ENCODE measurements at regions not wholly inside any gene's neighbourhood (a gene's known extent, or its start where the extent isn't known, plus 50 kb on each side); places are given as distances from the start of the nearest gene placed in this dataset.
"Not testable (repeated sequence)": the region's sequence is repeated elsewhere in the genome, so short reads cannot be mapped to it uniquely, and the experiment has no call there.

DNA sequence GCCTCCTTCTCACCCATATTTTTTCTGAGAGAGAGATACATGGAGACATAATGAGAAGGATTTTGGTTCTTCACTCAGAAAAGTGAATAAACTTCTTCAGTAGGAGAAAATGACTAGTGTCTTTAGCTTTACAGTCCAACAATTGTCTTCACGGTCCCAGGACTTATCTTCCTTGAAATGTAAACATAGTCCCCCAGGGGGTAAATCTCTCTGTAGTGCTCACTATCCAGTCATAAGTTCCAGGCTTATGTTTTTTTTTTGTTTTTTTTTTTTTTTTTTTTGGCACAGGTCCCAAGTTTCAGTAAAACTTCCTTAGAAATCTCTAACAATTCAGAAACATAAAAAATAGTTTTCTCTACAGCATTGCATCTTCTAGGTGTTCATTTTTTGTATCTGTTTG is 890.2 kb upstream of the B3GALT2 start:
- DNase-seq, result peak; percentile 5

DNA sequence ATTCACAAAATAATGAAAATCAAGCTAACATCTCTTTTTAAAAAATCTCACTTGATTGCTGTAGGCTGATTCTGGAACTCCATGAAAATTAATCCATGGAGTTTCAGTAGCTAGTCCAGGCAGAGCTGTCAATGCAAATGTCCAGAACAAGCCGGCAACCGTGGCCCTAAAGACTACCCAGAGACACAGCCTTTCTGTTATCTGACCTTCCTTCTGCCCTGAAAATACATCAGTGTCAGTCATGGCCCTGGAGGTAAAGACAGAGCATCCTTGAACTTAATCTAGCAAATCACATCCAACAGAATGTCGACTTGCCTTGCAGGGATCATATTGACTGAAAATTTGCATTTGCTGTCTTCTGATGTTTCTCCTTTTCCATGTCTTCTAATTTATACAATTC is 887.4 kb upstream of the B3GALT2 start:
- no peak for DNase-seq

DNA sequence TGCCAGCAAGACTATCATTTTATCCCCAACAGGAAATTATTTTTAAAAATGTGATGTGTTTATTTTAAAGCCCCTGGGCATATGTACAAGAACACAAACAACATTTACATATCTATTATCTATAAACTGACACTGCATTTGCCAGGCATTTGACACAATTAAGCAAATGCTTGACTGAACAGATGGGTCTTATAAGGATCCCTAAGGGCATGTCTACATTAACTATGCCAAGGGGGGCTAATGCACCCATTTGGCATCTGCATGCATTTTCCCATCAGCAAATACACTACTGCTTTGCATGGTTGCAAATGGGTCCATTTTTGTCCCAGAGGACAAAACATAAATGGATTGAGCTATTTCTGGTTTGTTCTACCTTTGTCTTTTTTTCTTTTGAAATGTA is 884.8 kb upstream of the B3GALT2 start:
- DNase-seq, result no peak

DNA sequence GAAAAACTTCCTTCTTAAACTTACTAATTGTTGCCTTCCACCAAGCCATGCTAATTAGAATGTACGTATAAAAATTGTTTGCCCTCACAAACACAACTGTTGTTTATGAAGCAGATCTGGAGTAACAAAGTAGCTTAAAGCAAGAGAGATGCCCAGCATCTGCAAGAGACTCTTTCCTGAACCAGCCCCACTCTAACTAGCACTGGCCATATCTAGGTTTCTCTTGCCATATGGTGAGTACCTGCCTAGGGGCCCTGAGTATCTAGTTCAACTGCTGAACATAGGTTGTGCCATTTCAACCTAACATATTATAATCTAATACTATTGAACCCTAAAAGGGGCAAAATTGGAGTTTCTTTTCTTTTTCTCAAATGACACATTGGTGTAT is 883.4 kb upstream of the B3GALT2 start:
- no peak for DNase-seq

DNA sequence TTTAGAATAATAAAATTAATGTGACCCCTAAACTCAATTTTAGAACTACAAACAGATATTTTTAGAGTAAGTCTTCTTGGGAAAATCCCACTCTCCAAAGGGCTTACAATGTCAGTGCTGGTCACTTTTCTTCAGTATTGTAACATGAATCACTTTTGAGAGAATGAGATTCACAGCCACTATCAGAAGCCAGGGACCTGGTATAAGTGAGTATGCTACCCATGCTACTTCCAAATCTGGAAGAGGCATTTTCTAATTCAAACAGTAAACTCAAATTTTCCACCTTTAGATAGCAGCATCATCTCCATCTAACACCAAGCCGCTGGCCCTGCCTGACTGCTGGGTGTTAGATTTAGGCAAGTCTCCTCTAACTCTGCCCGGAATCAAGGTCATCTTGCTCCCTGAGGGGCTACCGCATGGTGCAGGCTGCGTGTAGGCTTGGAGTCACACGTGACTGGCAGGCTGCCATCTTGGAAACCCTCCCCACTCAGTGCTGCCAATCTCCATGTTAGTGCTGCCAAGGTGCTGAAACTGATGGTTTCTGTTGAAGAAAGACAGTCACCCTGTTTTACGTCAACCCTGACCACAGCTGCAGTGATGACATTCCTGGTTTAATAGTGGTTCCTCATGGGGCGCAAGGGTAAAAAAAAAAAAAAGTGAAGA is 882.9 kb upstream of the B3GALT2 start:
- no peak for DNase-seq

DNA sequence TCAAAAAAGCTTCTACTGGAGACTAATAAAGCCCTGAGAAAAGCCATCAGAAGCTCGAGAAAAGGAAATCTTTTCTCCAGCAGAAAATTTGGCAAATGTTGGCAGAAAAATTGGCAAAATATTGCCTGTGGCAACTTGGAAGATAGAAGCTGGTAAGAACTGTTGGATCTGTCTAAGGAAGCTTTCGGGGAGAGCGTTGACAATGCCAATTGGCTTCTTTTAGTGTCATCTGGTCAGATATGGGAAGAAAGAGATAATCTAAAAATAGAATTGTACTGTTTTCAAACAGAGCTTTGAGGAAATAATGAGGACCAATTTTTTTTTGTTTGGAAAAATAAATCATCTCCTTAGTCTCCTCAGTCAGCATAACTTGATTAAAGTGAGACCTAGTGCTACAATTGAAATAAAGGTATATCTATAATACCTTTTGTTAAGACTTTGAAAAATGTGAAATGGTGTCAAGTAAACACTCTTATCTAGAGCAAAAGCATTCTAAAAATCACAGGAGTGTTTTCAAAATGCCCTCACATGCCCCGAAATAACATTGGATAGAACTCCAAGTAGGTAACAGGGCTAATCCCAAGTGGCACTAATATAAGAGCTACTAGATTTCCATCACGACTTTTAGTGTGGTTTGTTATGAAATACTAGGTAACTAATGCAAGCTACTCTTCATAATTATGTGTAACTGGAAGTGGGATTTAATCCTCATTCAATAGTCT is 882.2 kb upstream of the B3GALT2 start:
- no peak for DNase-seq

DNA sequence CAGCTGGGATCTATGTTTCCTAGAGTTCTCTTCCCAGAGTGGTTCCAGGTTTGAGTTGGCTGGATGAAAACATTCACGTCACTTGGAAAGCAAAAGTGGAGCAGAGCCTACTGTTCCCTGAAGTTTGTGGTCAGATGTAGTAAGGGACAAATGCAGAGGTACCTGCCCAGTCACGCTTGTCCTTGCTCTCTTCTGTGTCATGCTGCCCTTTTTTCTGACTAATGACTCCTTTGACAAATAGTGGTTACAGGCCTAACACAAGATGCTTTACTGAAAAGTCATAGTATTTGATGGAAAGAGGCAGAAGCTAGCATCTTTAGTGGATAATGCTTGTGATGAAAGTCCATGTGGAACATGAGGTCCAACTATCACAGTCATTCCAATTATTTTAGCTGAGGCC is 881.4 kb upstream of the B3GALT2 start:
- DNase-seq, result no peak

DNA sequence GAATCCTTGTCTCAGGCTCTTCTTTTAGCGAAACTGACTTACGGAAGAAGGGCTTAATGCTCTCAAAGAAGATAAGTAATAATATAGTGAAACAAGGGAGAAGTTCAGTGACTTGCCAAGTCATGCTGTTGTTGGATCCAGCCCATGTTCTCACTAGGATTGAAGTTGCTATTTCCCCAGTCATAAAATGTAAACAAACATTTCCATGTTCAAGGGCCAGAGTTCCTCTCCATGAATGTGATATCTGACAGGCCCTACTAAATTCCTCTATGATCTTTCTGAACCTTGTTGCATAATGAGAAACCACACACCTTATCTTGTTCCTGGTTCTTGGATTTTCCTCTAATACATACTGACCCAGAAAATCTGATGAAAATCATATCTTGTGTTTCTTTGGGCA is 876.5 kb upstream of the B3GALT2 start:
- no peak for DNase-seq

DNA sequence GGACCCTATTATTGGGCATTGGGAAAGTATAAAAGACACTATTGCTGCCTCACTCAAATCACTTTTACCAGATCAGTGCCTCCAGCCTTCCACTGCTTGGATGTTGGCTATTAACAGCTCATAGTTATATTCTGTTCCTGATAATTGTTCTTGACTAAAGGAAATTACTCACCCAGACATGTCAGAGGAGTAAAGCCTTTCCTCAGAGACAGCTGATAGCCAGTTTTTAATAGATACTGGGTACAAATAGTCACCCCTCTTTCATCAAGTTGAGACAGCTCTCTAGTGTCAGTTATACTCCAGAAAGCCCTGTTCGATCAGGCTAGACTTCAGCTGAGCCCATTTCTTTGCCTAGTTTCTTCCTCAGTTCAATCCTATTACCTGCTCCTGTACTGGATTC is 876.1 kb upstream of the B3GALT2 start:
- no peak for DNase-seq

DNA sequence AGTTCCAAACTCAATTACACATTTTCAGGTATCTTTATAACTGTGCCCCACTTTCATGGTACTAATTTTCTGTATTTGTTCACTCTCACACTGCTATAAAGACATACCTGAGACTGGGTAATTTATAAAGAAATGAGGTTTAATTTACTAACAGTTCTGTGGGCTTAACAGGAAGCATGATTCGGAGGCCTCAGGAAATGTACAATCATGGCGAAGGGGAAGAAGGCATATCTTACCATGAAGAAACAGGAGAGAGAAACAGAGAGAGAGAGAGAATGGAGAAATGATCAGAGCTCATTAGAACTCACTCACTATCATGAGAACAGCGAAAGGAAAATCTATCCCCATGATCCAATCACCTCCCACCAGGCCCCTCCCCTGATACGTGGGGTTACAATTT is 874.1 kb upstream of the B3GALT2 start:
- no peak for DNase-seq

DNA sequence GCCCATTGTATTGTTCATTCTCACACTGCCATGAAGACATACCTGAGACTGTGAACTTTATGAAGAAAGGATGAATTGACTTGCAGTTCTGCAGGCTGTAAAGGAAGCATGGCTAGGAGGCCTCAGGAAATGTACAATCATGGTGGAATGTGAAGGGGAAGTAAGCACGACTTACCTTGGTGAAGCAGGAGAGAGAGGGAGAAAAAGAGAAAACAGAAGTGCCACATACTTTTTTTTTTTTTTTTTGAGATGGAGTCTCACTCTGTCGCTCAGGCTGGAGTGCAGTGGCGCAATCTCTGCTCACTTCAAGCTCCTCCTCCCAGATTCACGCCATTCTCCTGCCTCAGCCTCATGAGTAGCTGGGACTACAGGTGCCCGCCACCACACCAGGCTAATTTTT is 871.9 kb upstream of the B3GALT2 start:
- DNase-seq, result not testable (repeated sequence)

DNA sequence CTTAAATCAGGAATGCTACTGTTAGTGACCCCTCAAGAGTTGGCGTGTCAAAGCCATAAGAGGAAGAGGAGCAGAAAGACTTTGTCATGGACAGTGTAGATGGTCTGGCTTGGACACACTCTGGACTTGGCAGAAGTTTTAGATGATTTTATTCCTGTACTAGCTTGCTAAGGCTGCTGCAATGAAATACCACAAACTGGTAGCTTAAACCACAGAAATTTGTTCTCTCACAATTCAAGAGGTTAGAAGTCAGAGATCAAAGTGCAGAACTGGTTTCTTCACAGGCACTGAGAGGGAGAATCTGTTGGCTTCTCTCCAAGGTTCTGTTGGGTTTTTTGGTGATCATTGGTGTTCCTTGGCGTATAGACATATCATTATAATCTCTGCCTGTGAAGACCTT is 869.8 kb upstream of the B3GALT2 start:
- no peak for DNase-seq

DNA sequence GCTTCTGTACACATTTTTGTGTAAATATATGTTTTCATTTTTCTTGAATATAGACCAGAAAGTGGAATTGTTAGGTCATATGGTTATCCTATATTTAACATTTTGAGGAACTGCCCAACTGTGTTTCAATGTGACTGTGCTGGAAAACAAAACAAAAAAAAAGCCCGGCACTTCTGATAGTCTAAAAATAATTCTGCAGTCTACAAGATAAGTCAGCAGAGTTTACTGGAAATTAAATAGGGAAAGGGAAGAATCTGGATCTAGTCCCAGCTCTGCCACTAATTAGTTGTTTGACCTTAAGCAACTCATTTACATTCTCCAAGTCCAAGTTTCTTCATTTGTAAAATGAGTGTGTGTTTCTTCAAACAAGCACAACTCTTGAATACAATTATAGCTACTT is 869.1 kb upstream of the B3GALT2 start:
- no peak for DNase-seq

DNA sequence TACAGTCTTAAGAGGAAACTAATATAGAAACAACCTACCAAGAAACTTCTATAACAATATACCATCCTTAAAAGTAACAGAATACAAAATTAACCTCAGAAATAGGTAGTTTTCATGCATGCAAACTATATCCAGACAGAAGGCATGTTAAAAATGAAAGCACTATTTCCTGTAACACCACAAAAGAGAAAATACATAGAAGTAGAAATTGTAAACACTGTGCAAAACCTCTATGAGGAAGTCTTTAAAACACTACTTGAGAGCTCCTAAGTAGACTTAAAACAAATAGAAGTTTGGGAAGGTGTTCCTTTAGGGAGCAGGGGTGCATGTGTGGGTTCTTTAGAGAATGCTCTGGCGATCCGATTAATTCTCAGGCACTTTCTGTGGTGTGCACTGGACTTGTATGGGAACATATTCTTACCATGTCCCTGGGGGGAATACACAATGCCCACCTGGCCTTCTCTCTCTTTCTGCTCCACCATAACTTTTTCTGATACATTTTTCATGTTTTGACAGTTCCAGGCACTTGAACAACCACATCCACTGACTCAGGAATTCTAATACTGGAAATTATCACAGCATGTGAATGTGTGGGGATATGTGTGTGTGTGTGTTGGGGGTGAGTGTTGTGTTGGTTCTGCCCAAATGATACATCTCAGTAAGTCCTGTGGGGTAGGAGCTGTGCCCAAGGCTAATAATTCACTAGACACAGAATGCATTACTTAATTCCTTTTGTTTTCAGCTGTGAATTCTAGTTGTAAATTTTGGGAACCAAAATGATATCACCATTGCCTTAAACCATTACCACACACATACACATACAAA is 866.3 kb upstream of the B3GALT2 start:
- DNase-seq, result no peak

DNA sequence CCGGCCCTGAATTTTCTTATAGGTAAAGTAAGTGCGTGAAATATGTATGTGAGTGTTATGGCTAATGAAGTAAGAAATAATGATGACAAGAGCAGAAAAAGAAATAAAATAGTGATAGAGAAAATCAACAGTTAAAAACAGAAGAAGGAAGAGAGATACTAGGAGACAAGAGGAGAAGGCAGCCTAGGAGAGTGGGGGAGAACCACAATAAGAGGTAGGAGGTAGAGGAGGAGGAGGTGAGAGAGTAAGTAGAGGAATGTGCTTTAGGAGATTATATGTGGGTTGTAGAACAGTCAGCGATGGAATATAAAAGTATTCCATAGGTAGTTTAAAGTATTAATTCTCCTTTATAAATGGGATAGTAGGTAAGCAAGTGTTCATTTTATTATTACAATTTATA is 861.5 kb upstream of the B3GALT2 start:
- no peak for DNase-seq

DNA sequence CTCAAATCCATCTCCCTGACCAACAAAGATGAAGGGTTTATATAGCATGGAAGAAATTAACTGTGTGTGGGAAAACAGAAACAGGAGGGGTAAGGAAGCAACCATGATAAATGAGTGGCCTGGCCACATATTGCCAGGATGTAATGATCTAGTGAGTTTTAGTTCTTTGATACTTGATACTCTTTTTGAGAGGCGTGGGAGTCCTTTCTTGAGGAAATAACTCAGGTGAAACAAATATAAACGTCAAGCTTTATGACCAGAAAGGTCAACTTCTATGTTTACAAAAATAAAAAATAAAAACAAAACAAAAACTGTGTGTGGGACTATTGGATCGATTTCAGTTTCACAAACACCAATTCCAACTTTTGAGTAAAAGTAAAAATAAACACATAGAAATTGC is 860.8 kb upstream of the B3GALT2 start:
- no peak for DNase-seq

DNA sequence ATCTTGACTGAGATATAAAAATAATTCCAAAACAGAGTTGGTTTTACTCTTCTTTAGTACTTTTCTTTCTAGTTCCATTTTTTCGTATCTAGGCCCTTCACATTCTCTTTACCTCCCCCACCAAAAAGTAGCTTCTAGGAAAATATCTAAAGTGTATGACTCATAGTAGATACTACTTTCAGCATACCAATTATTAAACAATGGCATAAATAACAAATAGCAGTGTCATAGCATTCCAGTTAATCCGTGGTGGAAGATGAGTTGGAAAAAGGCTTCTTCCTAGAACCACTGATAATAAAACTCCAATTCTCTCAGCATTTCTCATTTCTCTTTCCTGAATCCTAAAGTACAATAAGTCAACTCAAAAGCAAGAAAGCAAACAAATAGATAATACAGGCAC is 859.0 kb upstream of the B3GALT2 start:
- DNase-seq, result no peak

DNA sequence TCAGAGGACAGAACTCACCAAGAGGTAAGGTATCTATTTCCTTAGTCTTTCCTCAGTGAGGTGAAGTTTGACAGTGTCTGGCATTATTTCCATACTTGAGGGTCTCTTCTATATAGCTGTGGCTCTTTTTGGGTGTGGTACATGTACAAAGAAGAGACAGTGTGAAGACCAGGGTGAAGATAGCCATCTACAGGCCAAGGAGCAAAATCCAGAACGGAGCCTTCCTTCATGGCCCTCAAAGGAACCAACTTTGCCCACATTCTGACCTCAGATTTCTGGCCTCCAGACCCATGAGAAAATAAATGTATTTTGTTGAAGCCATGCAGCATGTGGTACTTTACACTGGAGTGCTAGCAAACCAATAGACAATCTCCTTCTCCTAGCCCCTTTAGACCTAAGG is 858.5 kb upstream of the B3GALT2 start:
- no peak for DNase-seq

DNA sequence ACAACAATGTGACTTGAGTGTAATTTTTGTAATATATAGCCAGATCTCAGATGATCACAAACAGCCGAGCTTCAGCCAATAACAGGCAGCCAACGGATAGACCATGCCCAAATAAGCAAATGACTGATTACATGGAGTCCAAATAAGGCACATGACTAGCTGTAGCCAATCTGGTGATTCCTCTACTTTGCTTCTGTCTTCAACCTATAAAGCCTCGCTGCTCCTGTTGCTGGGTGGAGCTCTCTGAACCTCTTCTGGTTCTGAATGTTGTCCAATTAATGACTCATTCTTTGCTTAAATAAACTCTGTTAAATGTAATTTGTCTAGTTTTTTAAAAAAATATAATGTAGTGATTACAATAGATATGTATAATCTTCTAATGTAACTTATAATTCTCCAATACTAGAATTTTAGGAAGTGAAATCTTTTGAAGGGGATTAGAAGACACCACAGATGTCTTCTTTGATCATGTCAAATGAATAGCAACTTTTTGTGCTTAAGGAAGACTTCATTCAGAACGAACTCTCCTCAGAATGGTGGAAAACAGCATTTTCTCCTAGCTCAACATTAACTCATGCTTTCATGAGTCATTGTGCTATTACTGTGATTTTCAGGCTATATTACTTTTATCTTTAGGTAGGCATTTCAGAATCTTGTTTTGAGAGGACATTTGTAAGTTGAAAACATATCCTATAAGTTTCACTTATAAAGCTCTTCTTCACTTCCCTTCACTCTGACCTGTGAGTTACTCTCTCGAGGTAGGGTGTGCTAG is 857.8 kb upstream of the B3GALT2 start:
- no peak for DNase-seq

DNA sequence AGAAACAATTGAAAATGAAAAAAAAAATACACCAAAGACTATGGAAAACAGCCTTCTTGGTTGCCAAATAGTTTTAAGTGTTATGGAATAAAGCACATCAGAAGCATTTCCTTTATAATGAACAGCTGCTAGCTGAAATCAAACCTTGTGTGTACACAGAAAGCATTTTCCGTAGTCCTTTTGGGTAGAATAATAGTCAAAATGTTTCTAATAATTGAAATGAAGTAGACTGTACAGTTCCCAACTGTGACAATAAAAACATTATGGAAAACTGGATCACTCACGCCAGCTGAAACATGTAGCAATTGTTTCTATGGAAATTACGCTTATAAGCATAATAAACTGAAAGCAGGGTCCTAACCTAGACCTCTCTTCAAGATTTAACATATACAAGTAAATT is 856.3 kb upstream of the B3GALT2 start:
- DNase-seq, result no peak

DNA sequence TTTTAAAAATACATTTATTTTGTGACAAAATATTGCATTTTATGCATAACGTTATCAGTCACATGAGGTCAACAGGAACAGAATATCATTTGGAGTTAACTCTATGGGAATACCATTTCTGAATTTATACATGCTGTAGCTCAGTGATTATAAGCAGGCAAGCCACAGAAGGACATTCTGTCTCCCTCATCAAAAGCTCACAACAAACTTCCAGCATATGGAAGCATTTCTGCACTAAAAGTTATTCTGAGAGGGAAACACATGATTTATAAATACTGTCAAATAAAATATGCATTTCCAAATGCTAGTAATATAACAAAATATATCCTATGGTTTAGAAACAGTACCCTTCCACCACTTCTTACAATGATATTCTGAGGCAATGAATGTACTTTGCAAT is 854.1 kb upstream of the B3GALT2 start:
- DNase-seq, result no peak

DNA sequence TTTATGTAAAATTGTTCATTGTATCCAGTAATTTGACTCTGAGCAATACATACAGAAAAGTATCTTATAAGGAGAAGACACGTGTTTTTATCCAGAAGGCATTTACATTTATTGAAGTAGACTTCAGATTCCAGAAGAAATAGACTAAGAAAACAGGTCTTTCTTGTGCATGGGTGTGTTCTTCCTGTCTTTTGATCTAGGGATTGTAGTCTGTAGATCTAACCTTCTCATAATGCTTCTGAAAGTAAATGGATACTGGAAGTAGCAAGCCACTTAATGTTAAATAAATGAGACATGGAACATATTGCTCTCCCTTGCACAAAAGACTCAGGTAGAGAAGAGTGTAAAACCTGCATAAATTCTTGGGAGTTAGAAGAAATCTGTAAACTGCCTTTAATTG is 853.2 kb upstream of the B3GALT2 start:
- DNase-seq, result no peak

DNA sequence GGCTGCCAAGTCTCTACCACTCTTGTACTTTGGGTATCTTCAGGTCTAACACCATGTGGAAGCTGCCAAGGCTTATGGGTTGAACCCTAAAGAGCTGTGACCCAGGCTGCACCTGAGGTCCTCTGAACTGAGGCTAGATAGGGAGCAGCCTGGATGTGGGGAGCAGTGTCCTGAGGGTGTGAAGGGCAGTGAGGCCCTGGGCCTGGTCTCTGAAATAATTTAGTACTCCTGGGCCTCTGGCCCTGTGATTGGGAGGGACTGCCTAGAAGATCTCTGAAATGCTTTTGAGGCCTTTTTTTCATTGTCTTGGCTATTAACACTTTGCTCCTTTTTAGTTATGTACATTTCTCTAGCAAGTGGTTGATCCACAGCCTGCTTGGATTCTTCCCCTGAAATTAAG is 847.2 kb upstream of the B3GALT2 start:
- DNase-seq, result no peak

Measured in NCI-H146 (cell line).